ENCODE measurements at regions not wholly inside any gene's neighbourhood (a gene's known extent, or its start where the extent isn't known, plus 50 kb on each side); places are given as distances from the start of the nearest gene placed in this dataset.

- ATAC-seq = no peak
- Histone ChIP-seq H3K4me1 (no peaks in the 10 kb centered on the region), H3K27me3 (no peaks in the 10 kb centered on the region), H3K9me3 (no peaks in the 10 kb centered on the region), H3K36me3 (no peaks in the 10 kb centered on the region), H3K4me3 (no peak overlapping the region), H3K27ac (no peak overlapping the region)
- no peak for TF ChIP-seq EP300 (IDR thresholded peaks at IDR 0.05)
- TF ChIP-seq POLR2A (IDR thresholded peaks at IDR 0.05) = no peak
- no peak for TF ChIP-seq CTCF (IDR thresholded peaks at IDR 0.05)
- TF ChIP-seq POLR2AphosphoS5 (IDR thresholded peaks at IDR 0.05) = no peak
- 72 to 87% methylated on average over 3 of the region's 3 CpGs for WGBS, 2 donors (ENCODE audit: low coverage in 1 of 2)
Observed at GRCh38 chr3:22113453-22113852, 362.4 kb upstream of the ZNF385D start.

- Histone ChIP-seq H3K27me3 (no peaks in the 10 kb centered on the region), H3K4me3 (no peak overlapping the region), H3K36me3 (no peaks in the 10 kb centered on the region), H3K9me3 (no peaks in the 10 kb centered on the region), H3K4me1 (no peaks in the 10 kb centered on the region), H3K27ac (no peak overlapping the region)
- TF ChIP-seq POLR2AphosphoS5 (IDR thresholded peaks at IDR 0.05) (no peak), EP300 (IDR thresholded peaks at IDR 0.05) (no peak), POLR2A (IDR thresholded peaks at IDR 0.05) (no peak), CTCF (IDR thresholded peaks at IDR 0.05) (no peak)
- ATAC-seq = no peak
- WGBS, 2 donors (ENCODE audit: low coverage in 1 of 2) = 84 to 89% methylated on average over 4 of the region's 4 CpGs
Observed at GRCh38 chr3:22115581-22115980, 364.6 kb upstream of the ZNF385D start.

- Histone ChIP-seq H3K9me3 (no peaks in the 10 kb centered on the region), H3K27ac (no peak overlapping the region), H3K27me3 (no peaks in the 10 kb centered on the region), H3K4me3 (no peak overlapping the region), H3K4me1 (no peaks in the 10 kb centered on the region), H3K36me3 (no peaks in the 10 kb centered on the region)
- WGBS, 2 donors (ENCODE audit: low coverage in 1 of 2) = 81 to 92% methylated on average over 2 of the region's 2 CpGs
- TF ChIP-seq POLR2A (IDR thresholded peaks at IDR 0.05) = no peak
- TF ChIP-seq CTCF (IDR thresholded peaks at IDR 0.05) = no peak
- no peak for TF ChIP-seq EP300 (IDR thresholded peaks at IDR 0.05)
- ATAC-seq = no peak
Observed at GRCh38 chr3:22117091-22117490, 366.1 kb upstream of the ZNF385D start.

GRCh38 chr3:22117751-22118346, 366.8 kb upstream of the ZNF385D start:
- 22 to 28% methylated on average over 5 of the region's 5 CpGs for WGBS, 2 donors (ENCODE audit: low coverage in 1 of 2)
- TF ChIP-seq CTCF (IDR thresholded peaks at IDR 0.05) = peak; percentile 39 to 66 (median 58)
- TF ChIP-seq POLR2A (IDR thresholded peaks at IDR 0.05) = no peak
- no peaks in the 10 kb centered on the region for H3K9me3 ChIP-seq
- no peak for ATAC-seq
- H3K36me3 ChIP-seq = no peaks in the 10 kb centered on the region
- no peak overlapping the region for H3K4me3 ChIP-seq
- H3K27ac ChIP-seq = no peak overlapping the region
- no peaks in the 10 kb centered on the region for H3K4me1 ChIP-seq
- no peaks in the 10 kb centered on the region for H3K27me3 ChIP-seq

GRCh38 chr3:22118542-22118941, 367.5 kb upstream of the ZNF385D start:
- H3K27ac ChIP-seq = no peak overlapping the region
- 72 to 90% methylated on average over 3 of the region's 3 CpGs for WGBS, 2 donors (ENCODE audit: low coverage in 1 of 2)
- ATAC-seq = no peak

More at GRCh38 chr3:22118542-22118941, 367.5 kb upstream of the ZNF385D start:
- Histone ChIP-seq H3K9me3 (no peaks in the 10 kb centered on the region), H3K4me1 (no peaks in the 10 kb centered on the region), H3K36me3 (no peaks in the 10 kb centered on the region), H3K27me3 (no peaks in the 10 kb centered on the region), H3K4me3 (no peak overlapping the region)
- TF ChIP-seq EP300 (IDR thresholded peaks at IDR 0.05) = no peak
- TF ChIP-seq POLR2AphosphoS5 (IDR thresholded peaks at IDR 0.05) = no peak
- TF ChIP-seq CTCF (IDR thresholded peaks at IDR 0.05) = no peak
- no peak for TF ChIP-seq POLR2A (IDR thresholded peaks at IDR 0.05)

All from gastroesophageal sphincter (tissue), 4 donors.